HCT116 (cell line): ENCODE measurements at regions not wholly inside any gene's neighbourhood (a gene's known extent, or its start where the extent isn't known, plus 50 kb on each side); places are given as distances from the start of the nearest gene placed in this dataset.

Experiments
- ATAC-seq: fragments of 200-7000 bp; cut with Tn5 transposase; 2 replicates; pipeline ENCODE4 v1.9.1; 2020; ENCODE audit warnings: mild to moderate bottlenecking, moderate library complexity
- BruUV-seq: library from RNA; stranded (reverse); fragments of 400-500 nt; replicated peaks from 2 replicates; lab custom pipeline; 2021; lab: Mats Ljungman, UMichigan
- CTCF ChIA-PET: fragments of 300-600 bp; sonication (Branson Sonifier 250); formaldehyde crosslinking; loops from one replicate; lab custom pipeline; 2021; ENCODE audit warnings: antibody characterized with exemption; lab: Charles Lee
- POLR2A ChIA-PET: fragments of 300-600, 350-600 bp; sonication (Branson Sonifier 250); formaldehyde crosslinking; loops from one replicate; lab custom pipeline; 2021; ENCODE audit warnings: antibody characterized with exemption; lab: Charles Lee
- RAD21 ChIA-PET, 2 experiments: fragments of 300-600 bp; sonication (Branson Sonifier 250); formaldehyde crosslinking; loops; one replicate each; lab custom pipeline; 2023; ENCODE audit warnings: low total read pairs in 2 of 2; ENCODE audit not compliant: uncharacterized antibody in 2 of 2, unreplicated experiment in 2 of 2, low non-redundant PET in 1 of 2; lab: Charles Lee
- DNase-seq: peaks from one replicate; pipeline ENCODE4 v3.0.0-alpha.2; 2010; ENCODE audit warnings: low read depth, low spot score
- H2AFZ ChIP-seq: fragments of 200-600 bp; shearing (Covaris generic), sonication (generic); 2 replicates; pipeline ENCODE4 v1.6.1; 2017; ENCODE audit warnings: low read depth, mixed run types, mixed read lengths, antibody characterized with exemption, low read length; ENCODE audit not compliant: poor library complexity, severe bottlenecking
- H3K27ac ChIP-seq: 2 replicates; pipeline ENCODE4 v1.5.1; 2012; ENCODE audit warnings: low read depth, low read length
- H3K27me3 ChIP-seq: fragments of 200-600 bp; sonication (generic); 2 replicates; pipeline ENCODE4 v1.6.1; 2016; ENCODE audit warnings: mixed run types, low read length, mixed read lengths; ENCODE audit not compliant: insufficient read depth
- H3K36me3 ChIP-seq, 2 experiments: fragments of 200-500 bp in 1 of 2; fragments of 200-600 bp in 1 of 2; sonication (Bioruptor generic) in 1 of 2; sonication (generic) in 1 of 2; 2 replicates each; pipeline versions ENCODE4 v1.5.1 to v1.6.1; 2014 to 2016; ENCODE audit warnings: low read length in 2 of 2, inconsistent platforms in 1 of 2, mixed read lengths in 1 of 2, mixed run types in 1 of 2; ENCODE audit not compliant: insufficient read depth in 2 of 2, control insufficient read depth in 1 of 2
- H3K4me1 ChIP-seq, 2 experiments: fragments of 200-600 bp in 1 of 2; sonication (generic) in 1 of 2; 2 replicates each; pipeline versions ENCODE4 v1.5.1 to v1.6.1; 2012 to 2017; ENCODE audit warnings: low read length in 2 of 2, inconsistent platforms in 1 of 2, mild to moderate bottlenecking in 1 of 2, mixed read lengths in 1 of 2, mixed run types in 1 of 2, moderate library complexity in 1 of 2; ENCODE audit not compliant: insufficient read depth in 2 of 2, control insufficient read depth in 1 of 2
- H3K4me2 ChIP-seq: fragments of 200-600 bp; sonication (generic); 2 replicates; pipeline ENCODE4 v1.6.1; 2017; ENCODE audit warnings: mixed run types, low read length, mixed read lengths
- H3K4me3 ChIP-seq, 2 experiments: fragments of 200-600 bp in 1 of 2; sonication (generic) in 1 of 2; replicated peaks in 1 of 2; 2 replicates each; pipeline ENCODE4 v1.5.1; 2011 to 2016; ENCODE audit warnings: low read length in 2 of 2, control low read depth in 1 of 2, low read depth in 1 of 2, mild to moderate bottlenecking in 1 of 2, mixed read lengths in 1 of 2, mixed run types in 1 of 2
- H3K79me2 ChIP-seq: fragments of 200-600 bp; sonication (generic); 2 replicates; pipeline ENCODE4 v1.6.1; 2017; ENCODE audit warnings: mild to moderate bottlenecking, mixed run types, low read length, moderate library complexity, mixed read lengths; ENCODE audit not compliant: insufficient read depth
- H3K9ac ChIP-seq: fragments of 200-600 bp; sonication (generic); 2 replicates; pipeline ENCODE4 v1.6.1; 2016; ENCODE audit warnings: low read length, mixed read lengths
- H3K9me2 ChIP-seq: fragments of 200-600 bp; sonication (generic), shearing (Covaris generic); 2 replicates; pipeline ENCODE4 v1.6.1; 2017; ENCODE audit warnings: mixed run types, mild to moderate bottlenecking, moderate library complexity; ENCODE audit not compliant: insufficient read depth
- H3K9me3 ChIP-seq, 2 experiments: fragments of 200-500 bp in 1 of 2; fragments of 200-600 bp in 1 of 2; sonication (Bioruptor generic) in 1 of 2; sonication (generic) in 1 of 2; 2 replicates each; pipeline ENCODE4 v1.6.1; 2014 to 2017; ENCODE audit warnings: low read length in 2 of 2, mixed read lengths in 2 of 2, inconsistent platforms in 1 of 2, low read depth in 1 of 2, mild to moderate bottlenecking in 1 of 2, mixed run types in 1 of 2, moderate library complexity in 1 of 2; ENCODE audit not compliant: control insufficient read depth in 1 of 2, insufficient read depth in 1 of 2
- H4K20me1 ChIP-seq: fragments of 200-600 bp; sonication (generic), shearing (Covaris generic); 2 replicates; pipeline ENCODE4 v1.6.1; 2017; ENCODE audit warnings: mixed run types, mild to moderate bottlenecking, moderate library complexity; ENCODE audit not compliant: insufficient read depth
- ATF3 ChIP-seq: IDR thresholded peaks from 2 replicates; pipeline ENCODE4 v1.6.1; 2012
- CEBPB ChIP-seq: IDR thresholded peaks from 2 replicates; pipeline ENCODE4 v1.6.1; 2012; ENCODE audit warnings: low read depth
- EZH2phosphoT487 ChIP-seq: fragments of 200-600 bp; IDR thresholded peaks from 2 replicates; pipeline ENCODE4 v1.6.1; 2018; ENCODE audit warnings: antibody characterized with exemption, borderline replicate concordance
- JUND ChIP-seq: IDR thresholded peaks from 2 replicates; pipeline ENCODE4 v1.6.1; 2012
- POLR2A ChIP-seq: IDR thresholded peaks from 2 replicates; pipeline ENCODE4 v1.7.0; 2011; ENCODE audit warnings: borderline replicate concordance; ENCODE audit not compliant: insufficient read depth, insufficient read length; ENCODE audit errors: extremely low read depth
- RAD21 ChIP-seq: IDR thresholded peaks from 2 replicates; pipeline ENCODE4 v1.6.1; 2012; ENCODE audit warnings: low read depth, mild to moderate bottlenecking
- REST ChIP-seq: IDR thresholded peaks from 2 replicates; pipeline ENCODE4 v1.6.1; 2012; ENCODE audit warnings: low read depth
- ZFX ChIP-seq: fragments of 450-650 bp; IDR thresholded peaks from 2 replicates; pipeline ENCODE4 v1.6.1; 2017
- ZNF274 ChIP-seq: fragments of 200-500 bp; sonication (Bioruptor generic); IDR thresholded peaks from 2 replicates; pipeline ENCODE4 v1.6.1; 2014; ENCODE audit warnings: mild to moderate bottlenecking, low read depth, low read length, inconsistent platforms
- intact Hi-C: fragments of 100-400 bp; cut with micrococcal nuclease; formaldehyde crosslinking; loops from 2 replicates; pipeline ENCODE4 v1.10.0; 2022

GRCh38 chr5:125965577-125965976 is 457.6 kb upstream of the GRAMD2B start:
- Histone ChIP-seq H4K20me1 (no peaks in the 10 kb centered on the region), H3K9me3 (no peaks in the 10 kb centered on the region), H3K36me3 (no peaks in the 10 kb centered on the region), H3K4me2 (no peak overlapping the region), H3K4me3 (no peak overlapping the region), H3K79me2 (no peaks in the 10 kb centered on the region), H3K9me2 (no peaks in the 10 kb centered on the region), H3K4me1 (no peaks in the 10 kb centered on the region), H3K27ac (no peak overlapping the region), H2AFZ (no peak overlapping the region), H3K27me3 (no peaks in the 10 kb centered on the region), H3K9ac (no peak overlapping the region)
- BruUV-seq, result no TSS peak
- TF ChIP-seq REST (no peak), ATF3 (no peak), ZFX (no peak)
- CTCF ChIA-PET, result no interaction called here
- DNase-seq (no peak), ATAC-seq (no peak)
- RAD21 ChIA-PET, result no interaction called here
- POLR2A ChIA-PET, result no interaction called here
- intact Hi-C loops, result no loop called here

GRCh38 chr5:125967576-125967975 is 455.6 kb upstream of the GRAMD2B start:
- Histone ChIP-seq H3K36me3 (no peaks in the 10 kb centered on the region), H3K9me2 (no peaks in the 10 kb centered on the region), H3K9ac (no peak overlapping the region), H3K4me1 (no peaks in the 10 kb centered on the region), H3K27me3 (no peaks in the 10 kb centered on the region), H4K20me1 (no peaks in the 10 kb centered on the region), H3K4me2 (no peak overlapping the region), H3K9me3 (no peaks in the 10 kb centered on the region), H3K27ac (no peak overlapping the region), H3K4me3 (no peak overlapping the region), H2AFZ (no peak overlapping the region), H3K79me2 (no peaks in the 10 kb centered on the region)
- RAD21 ChIA-PET, result no interaction called here
- POLR2A ChIA-PET, result no interaction called here
- intact Hi-C loops, result no loop called here
- no TSS peak for BruUV-seq
- ATAC-seq, result no peak
- TF ChIP-seq CEBPB (no peak), JUND (no peak), ZNF274 (no peak), POLR2A (no peak), RAD21 (no peak), EZH2phosphoT487 (no peak)
- no peak for DNase-seq
- CTCF ChIA-PET, result no interaction called here
